Progenitor cell of endocrine pancreas (in vitro differentiated cells): ENCODE measurements at regions not wholly inside any gene's neighbourhood (a gene's known extent, or its start where the extent isn't known, plus 50 kb on each side); places are given as distances from the start of the nearest gene placed in this dataset.

ENCODE experiments used
- DNase-seq: peaks from one replicate; pipeline ENCODE4 v3.0.0; 2021; ENCODE audit warnings: low spot score; ENCODE audit not compliant: unreplicated experiment
- H3K27ac Mint-ChIP-seq: 2 replicates; pipeline ENCODE4 v1.8.0; 2021; ENCODE audit warnings: mild to moderate bottlenecking, moderate library complexity, mixed read lengths
- H3K27me3 Mint-ChIP-seq: 2 replicates; pipeline ENCODE4 v1.8.0; 2021; ENCODE audit warnings: mixed read lengths
- H3K36me3 Mint-ChIP-seq: 2 replicates; pipeline ENCODE4 v1.8.0; 2022; ENCODE audit warnings: mixed read lengths; ENCODE audit not compliant: insufficient read depth
- H3K4me1 Mint-ChIP-seq: 2 replicates; pipeline ENCODE4 v1.8.0; 2021; ENCODE audit warnings: low read depth, mixed read lengths
- H3K4me3 Mint-ChIP-seq: 2 replicates; pipeline ENCODE4 v1.8.0; 2021; ENCODE audit warnings: low read depth, mild to moderate bottlenecking, moderate library complexity, mixed read lengths
- H3K9me3 Mint-ChIP-seq: 2 replicates; pipeline ENCODE4 v1.8.0; 2021; ENCODE audit warnings: low read depth, mixed read lengths
- TF ChIP-seq, protein P1 (sequence below): fragments of 200-600 bp; sonication (generic); IDR thresholded peaks from one replicate; pipeline ENCODE4 v1.5.0; 2021; ENCODE audit warnings: antibody characterized with exemption, mild to moderate bottlenecking; ENCODE audit not compliant: unreplicated experiment

DNA sequence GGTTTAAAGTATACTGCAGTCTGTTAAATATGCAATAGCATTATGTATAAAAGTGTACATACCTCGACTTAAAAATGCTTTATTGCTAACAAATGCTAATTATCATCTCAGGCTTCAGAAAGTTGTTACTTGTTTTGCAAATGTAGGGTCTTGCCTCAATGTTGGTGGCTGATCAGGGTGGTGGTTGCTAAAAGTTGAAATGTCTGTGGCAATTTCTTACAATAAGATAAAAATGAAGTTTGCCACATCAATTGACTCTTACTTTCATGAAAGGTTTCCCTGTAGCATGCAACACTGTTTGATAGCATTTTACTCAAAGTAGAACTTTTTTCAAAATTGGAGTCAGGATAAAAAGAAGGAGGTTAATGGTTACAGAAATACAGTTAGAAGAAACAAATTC, 407.7 kb upstream of the OR4E1 start:
- H3K9me3 Mint-ChIP-seq: no peaks in the 10 kb centered on the region
- DNase-seq: no peak
- H3K36me3 Mint-ChIP-seq: no peaks in the 10 kb centered on the region
- H3K27me3 Mint-ChIP-seq: no peaks in the 10 kb centered on the region
- no peak overlapping the region for H3K4me3 Mint-ChIP-seq
- no peak overlapping the region for H3K27ac Mint-ChIP-seq
- TF ChIP-seq, protein P1, sequence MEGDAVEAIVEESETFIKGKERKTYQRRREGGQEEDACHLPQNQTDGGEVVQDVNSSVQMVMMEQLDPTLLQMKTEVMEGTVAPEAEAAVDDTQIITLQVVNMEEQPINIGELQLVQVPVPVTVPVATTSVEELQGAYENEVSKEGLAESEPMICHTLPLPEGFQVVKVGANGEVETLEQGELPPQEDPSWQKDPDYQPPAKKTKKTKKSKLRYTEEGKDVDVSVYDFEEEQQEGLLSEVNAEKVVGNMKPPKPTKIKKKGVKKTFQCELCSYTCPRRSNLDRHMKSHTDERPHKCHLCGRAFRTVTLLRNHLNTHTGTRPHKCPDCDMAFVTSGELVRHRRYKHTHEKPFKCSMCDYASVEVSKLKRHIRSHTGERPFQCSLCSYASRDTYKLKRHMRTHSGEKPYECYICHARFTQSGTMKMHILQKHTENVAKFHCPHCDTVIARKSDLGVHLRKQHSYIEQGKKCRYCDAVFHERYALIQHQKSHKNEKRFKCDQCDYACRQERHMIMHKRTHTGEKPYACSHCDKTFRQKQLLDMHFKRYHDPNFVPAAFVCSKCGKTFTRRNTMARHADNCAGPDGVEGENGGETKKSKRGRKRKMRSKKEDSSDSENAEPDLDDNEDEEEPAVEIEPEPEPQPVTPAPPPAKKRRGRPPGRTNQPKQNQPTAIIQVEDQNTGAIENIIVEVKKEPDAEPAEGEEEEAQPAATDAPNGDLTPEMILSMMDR: no peak
- H3K4me1 Mint-ChIP-seq: no peaks in the 10 kb centered on the region

DNA sequence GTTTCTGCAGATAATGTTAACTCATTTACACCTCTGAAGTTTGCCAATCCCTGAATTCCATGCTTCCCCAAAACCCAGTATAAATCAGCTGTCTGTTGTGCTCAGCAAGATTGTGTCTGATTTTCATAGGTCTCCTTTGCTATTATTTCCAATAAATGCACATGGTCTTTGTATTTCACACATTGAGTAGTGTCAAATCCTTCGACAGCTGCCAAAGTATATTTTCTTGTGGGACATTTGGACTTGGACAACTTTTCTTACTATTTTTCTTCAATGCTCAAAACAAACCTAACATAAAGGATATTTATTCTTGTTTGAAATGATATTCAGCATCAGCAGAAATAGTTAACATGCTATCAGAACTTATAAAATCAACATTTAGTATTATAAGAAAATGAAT, 406.1 kb upstream of the OR4E1 start:
- Mint-ChIP-seq H3K4me3 (no peak overlapping the region), H3K27ac (no peak overlapping the region), H3K9me3 (no peaks in the 10 kb centered on the region), H3K36me3 (no peaks in the 10 kb centered on the region), H3K4me1 (no peaks in the 10 kb centered on the region), H3K27me3 (no peaks in the 10 kb centered on the region)
- TF ChIP-seq, protein P1: no peak
- no peak for DNase-seq

DNA sequence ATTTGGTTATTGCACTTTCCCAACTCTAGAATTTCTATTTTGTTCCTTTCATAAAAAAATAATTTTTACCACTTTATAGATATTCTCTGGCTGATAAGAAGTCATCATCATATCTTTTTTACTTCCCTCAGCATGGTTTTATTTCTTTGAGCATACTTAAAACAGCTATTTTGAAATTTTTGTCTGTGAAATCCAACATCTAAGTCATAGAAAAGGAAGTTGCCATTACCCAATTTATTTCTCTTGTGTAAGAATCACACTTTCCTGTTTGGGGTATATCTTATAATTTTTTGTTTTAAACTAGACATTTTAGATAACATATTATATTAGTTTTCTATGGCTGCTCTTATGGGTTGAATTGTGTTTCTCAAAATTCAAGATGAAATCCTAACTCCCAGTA, 400.2 kb upstream of the OR4E1 start:
- TF ChIP-seq, protein P1: no peak
- H3K27ac Mint-ChIP-seq: no peak overlapping the region
- H3K4me3 Mint-ChIP-seq: no peak overlapping the region
- H3K27me3 Mint-ChIP-seq: peaks cover 8% of the 10 kb centered on the region
- DNase-seq: no peak
- H3K9me3 Mint-ChIP-seq: peaks cover 7% of the 10 kb centered on the region
- no peaks in the 10 kb centered on the region for H3K36me3 Mint-ChIP-seq
- peaks cover 10% of the 10 kb centered on the region for H3K4me1 Mint-ChIP-seq

DNA sequence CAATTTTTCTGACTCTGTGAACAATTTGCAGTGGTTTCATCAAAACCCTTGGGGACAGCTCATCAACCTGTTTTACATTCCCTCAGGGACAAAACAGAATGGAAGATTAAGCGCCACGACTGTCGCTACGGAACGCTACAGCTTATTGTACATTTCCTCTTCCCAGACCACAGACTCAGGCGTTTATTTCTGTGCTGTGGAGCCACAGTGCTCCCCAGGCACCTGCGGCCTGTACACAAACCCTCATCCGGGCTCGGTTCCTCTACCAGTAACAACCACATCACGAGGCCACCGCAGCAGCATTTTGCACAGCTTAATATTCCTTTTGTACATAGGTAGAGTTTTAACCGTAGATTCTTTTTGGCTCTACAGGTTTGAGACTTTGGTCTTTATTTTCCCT, 397.4 kb upstream of the OR4E1 start:
- peak overlapping the region; percentile 25 for H3K27ac Mint-ChIP-seq
- no peaks in the 10 kb centered on the region for H3K36me3 Mint-ChIP-seq
- TF ChIP-seq, protein P1: no peak
- no peak overlapping the region for H3K4me3 Mint-ChIP-seq
- peaks cover 7% of the 10 kb centered on the region for H3K9me3 Mint-ChIP-seq
- H3K27me3 Mint-ChIP-seq: peaks cover 25% of the 10 kb centered on the region
- DNase-seq: no peak
- peaks cover 10% of the 10 kb centered on the region for H3K4me1 Mint-ChIP-seq

DNA sequence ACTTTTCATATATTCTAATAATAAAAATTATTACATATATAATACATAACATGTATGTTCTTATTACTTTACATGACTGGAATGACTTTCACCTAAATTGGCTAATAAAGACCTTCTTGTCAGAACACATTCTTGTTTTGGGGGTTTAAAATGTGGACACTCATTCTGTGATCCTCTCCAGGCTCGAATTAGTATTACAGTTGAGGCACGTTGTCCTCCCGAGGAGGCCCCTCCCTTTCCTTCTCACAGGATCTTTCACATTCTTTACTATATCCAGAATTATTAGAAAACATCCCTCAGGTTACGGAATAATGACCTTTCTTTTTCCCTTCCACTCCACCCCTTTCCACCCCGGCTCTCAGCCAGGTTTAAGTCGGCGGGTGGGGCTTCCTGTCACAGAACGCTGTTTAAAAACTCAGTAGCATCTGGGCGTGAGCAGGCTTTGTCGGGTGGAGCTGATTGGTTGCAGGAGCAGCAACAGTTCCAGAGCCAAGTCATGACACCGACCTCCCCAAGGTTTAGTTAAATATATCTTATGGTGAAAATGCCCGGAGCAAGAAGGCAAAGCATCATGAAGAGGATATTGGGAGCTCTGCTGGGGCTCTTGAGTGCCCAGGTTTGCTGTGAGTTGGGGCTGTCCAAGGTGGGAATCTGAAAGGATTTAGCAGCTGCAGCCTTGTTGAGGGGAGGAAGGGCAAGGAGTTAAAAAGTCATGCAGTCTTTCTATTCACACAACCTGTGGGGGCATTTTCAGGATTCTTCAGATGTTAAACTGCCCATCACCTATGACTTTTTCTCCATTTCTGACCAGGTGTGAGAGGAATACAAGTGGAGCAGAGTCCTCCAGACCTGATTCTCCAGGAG, 396.7 kb upstream of the OR4E1 start:
- Mint-ChIP-seq H3K9me3 (peaks cover 7% of the 10 kb centered on the region), H3K4me3 (peak overlapping the region; percentile 31), H3K4me1 (peaks cover 10% of the 10 kb centered on the region), H3K27me3 (peaks cover 31% of the 10 kb centered on the region), H3K27ac (peak overlapping the region; percentile 25), H3K36me3 (no peaks in the 10 kb centered on the region)
- no peak for DNase-seq
- TF ChIP-seq, protein P1: no peak
